Activated naive CD8-positive, alpha-beta T cell (primary cell): ENCODE measurements at regions not wholly inside any gene's neighbourhood (a gene's known extent, or its start where the extent isn't known, plus 50 kb on each side); places are given as distances from the start of the nearest gene placed in this dataset.

Source experiments
- H3K27ac Mint-ChIP-seq: one replicate; pipeline ENCODE4 v1.8.0; 2021; ENCODE audit warnings: mixed read lengths
- H3K27me3 Mint-ChIP-seq: one replicate; pipeline ENCODE4 v1.8.0; 2021; ENCODE audit warnings: mixed read lengths
- H3K36me3 Mint-ChIP-seq: one replicate; pipeline ENCODE4 v1.8.0; 2021; ENCODE audit warnings: mixed read lengths
- H3K4me1 Mint-ChIP-seq: one replicate; pipeline ENCODE4 v1.8.0; 2021; ENCODE audit warnings: low read depth, mixed read lengths
- H3K4me3 Mint-ChIP-seq: one replicate; pipeline ENCODE4 v1.8.0; 2021; ENCODE audit warnings: mild to moderate bottlenecking, mixed read lengths
- H3K9me3 Mint-ChIP-seq: one replicate; pipeline ENCODE4 v1.8.0; 2021; ENCODE audit warnings: low read depth, mixed read lengths

DNA sequence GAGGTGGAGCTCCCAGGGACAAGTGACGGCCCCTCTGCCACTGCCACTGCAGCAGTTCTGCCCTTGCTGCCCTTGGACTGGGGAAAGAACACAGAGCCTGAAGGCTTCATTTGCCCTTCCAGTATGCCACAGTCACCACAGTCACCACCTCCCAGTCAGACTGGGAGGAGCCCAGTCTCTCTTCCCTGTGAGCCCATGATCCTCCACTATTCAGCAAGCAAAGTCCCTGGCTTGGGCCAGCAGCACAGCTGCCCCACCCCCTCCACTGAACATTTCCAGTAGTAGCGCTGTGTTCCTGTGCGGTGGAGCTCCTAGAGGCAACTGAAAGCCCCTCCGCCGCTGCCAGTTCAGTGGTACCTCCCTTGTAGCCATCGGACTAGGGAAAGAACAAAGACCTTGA lies 329.4 kb downstream of the MAN2A1 start:
- H3K27me3 Mint-ChIP-seq: no peaks in the 10 kb centered on the region
- no peak overlapping the region for H3K27ac Mint-ChIP-seq
- no peaks in the 10 kb centered on the region for H3K36me3 Mint-ChIP-seq
- H3K4me1 Mint-ChIP-seq: no peaks in the 10 kb centered on the region
- H3K4me3 Mint-ChIP-seq: no peak overlapping the region
- no peaks in the 10 kb centered on the region for H3K9me3 Mint-ChIP-seq

GRCh38 chr5:110019780-110020179 lies 330.1 kb downstream of the MAN2A1 start:
- no peak overlapping the region for H3K4me3 Mint-ChIP-seq
- no peak overlapping the region for H3K27ac Mint-ChIP-seq
- H3K27me3 Mint-ChIP-seq: no peaks in the 10 kb centered on the region
- H3K4me1 Mint-ChIP-seq: no peaks in the 10 kb centered on the region
- H3K36me3 Mint-ChIP-seq: no peaks in the 10 kb centered on the region
- H3K9me3 Mint-ChIP-seq: no peaks in the 10 kb centered on the region

DNA sequence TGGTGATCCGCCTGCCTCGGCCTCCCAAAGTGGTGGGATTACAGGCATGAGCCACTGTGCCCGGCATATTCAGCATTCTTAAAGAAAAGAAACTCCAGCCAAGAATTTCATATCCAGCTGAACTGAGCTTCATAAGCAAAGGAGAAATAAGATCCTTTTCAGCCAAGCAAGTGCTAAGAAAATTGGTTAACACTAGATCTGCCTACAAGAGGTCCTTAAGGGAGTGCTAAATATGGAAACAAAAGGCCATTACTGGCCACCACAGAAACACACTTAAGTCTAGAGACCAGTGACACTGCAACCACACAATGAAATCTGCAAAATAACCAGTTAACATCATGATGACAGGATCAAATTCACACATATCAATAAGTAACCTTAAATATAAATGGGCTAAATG lies 331.5 kb downstream of the MAN2A1 start:
- no peaks in the 10 kb centered on the region for H3K4me1 Mint-ChIP-seq
- no peaks in the 10 kb centered on the region for H3K36me3 Mint-ChIP-seq
- H3K27me3 Mint-ChIP-seq: no peaks in the 10 kb centered on the region
- H3K27ac Mint-ChIP-seq: no peak overlapping the region
- no peak overlapping the region for H3K4me3 Mint-ChIP-seq
- no peaks in the 10 kb centered on the region for H3K9me3 Mint-ChIP-seq

DNA sequence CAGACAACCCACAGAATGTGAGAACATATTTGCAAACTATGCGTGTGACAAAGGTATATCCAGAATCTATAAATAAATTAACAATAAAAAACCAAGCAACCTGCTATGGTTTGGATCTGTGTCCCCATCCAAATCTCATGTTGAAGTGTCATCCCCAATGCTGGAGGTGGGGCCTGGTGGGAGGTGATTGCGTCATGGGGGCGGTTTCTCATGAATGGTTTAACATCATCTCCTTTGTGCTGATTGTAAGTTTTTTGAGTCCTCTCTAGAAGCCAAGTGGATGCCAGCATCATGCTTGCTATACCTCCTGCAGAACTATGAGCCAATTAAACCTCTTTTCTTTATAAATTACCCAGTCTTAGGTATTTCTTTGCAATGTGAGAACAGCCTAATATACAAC lies 335.4 kb downstream of the MAN2A1 start:
- no peak overlapping the region for H3K27ac Mint-ChIP-seq
- no peaks in the 10 kb centered on the region for H3K27me3 Mint-ChIP-seq
- H3K4me1 Mint-ChIP-seq: peaks cover 5% of the 10 kb centered on the region
- H3K4me3 Mint-ChIP-seq: no peak overlapping the region
- H3K36me3 Mint-ChIP-seq: no peaks in the 10 kb centered on the region
- no peaks in the 10 kb centered on the region for H3K9me3 Mint-ChIP-seq

DNA sequence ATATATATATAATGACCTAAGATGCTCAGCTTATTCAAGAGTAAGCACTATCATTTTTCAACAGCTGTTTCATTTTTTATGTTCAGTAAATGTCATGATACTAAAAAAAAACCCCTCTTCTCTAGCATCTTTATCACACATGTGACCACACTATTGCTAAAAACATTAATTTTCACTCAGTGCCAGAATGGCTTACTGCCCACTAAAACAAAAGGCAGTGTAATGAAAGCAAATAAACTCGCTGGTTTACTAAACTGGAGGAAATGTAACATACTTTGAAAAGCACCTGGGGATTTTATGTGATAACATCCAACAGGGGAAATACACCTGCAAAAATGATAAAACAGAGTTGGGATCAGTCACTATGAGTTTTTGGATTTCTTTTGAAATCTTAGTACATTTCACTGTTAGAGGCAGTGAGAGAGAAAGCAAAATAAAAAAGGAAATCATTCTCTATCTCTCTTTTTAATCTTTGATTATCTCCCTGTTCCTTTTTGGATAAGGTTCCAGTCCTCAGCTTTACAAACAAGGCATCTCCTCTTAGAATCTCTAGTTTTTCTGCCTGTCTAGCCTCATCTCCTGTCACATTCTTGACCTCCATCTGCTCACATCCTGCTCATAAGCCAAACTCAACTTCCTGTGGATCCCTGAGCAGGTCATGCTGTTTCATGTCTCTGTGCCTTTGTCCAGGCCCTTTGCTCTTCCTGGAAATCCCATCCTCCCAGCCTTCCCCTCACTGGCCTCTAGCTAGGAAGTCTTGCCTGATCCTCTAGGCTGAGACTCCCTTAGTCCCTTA lies 338.0 kb downstream of the MAN2A1 start:
- Mint-ChIP-seq H3K4me3 (no peak overlapping the region), H3K27ac (no peak overlapping the region), H3K4me1 (peaks cover 20% of the 10 kb centered on the region), H3K36me3 (no peaks in the 10 kb centered on the region), H3K9me3 (no peaks in the 10 kb centered on the region), H3K27me3 (no peaks in the 10 kb centered on the region)

GRCh38 chr5:110031402-110032140 lies 341.8 kb downstream of the MAN2A1 start:
- Mint-ChIP-seq H3K9me3 (no peaks in the 10 kb centered on the region), H3K27me3 (no peaks in the 10 kb centered on the region), H3K36me3 (no peaks in the 10 kb centered on the region), H3K27ac (no peak overlapping the region), H3K4me3 (no peak overlapping the region), H3K4me1 (peaks cover 20% of the 10 kb centered on the region)

DNA sequence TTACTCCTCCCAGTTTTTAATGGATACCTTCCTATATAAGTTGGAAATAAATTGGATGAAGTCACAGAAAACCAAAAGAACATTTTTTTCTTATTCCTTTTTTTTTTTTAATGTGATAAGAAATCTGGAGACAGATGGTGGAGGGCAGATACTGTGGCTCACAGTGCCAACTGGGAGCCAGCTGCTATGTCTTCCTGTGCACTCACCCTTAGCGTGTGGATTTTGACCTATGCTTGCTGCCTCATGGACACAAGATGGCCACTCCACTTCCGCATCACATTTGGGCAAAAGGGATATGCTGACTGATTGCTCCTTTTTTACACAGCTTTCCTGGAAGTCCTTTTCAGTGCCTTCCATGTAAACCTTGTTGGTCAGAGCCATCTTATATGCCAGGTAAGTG lies 342.6 kb downstream of the MAN2A1 start:
- Mint-ChIP-seq H3K9me3 (no peaks in the 10 kb centered on the region), H3K4me1 (peaks cover 20% of the 10 kb centered on the region), H3K36me3 (no peaks in the 10 kb centered on the region), H3K27me3 (no peaks in the 10 kb centered on the region), H3K27ac (no peak overlapping the region), H3K4me3 (no peak overlapping the region)

GRCh38 chr5:110034056-110034600 lies 344.4 kb downstream of the MAN2A1 start:
- Mint-ChIP-seq H3K9me3 (no peaks in the 10 kb centered on the region), H3K27ac (no peak overlapping the region), H3K4me1 (peaks cover 16% of the 10 kb centered on the region), H3K27me3 (no peaks in the 10 kb centered on the region), H3K4me3 (no peak overlapping the region), H3K36me3 (no peaks in the 10 kb centered on the region)

- H3K4me3 Mint-ChIP-seq: no peak overlapping the region
- H3K27ac Mint-ChIP-seq: no peak overlapping the region
- peaks cover 5% of the 10 kb centered on the region for H3K4me1 Mint-ChIP-seq
- H3K36me3 Mint-ChIP-seq: peaks cover 8% of the 10 kb centered on the region
- H3K27me3 Mint-ChIP-seq: no peaks in the 10 kb centered on the region
- peaks cover 12% of the 10 kb centered on the region for H3K9me3 Mint-ChIP-seq
These were observed 348.7 kb downstream of the MAN2A1 start for GRCh38 chr5:110038297-110038997.

GRCh38 chr5:110040178-110040577 lies 350.5 kb downstream of the MAN2A1 start:
- no peaks in the 10 kb centered on the region for H3K27me3 Mint-ChIP-seq
- H3K36me3 Mint-ChIP-seq: peaks cover 18% of the 10 kb centered on the region
- H3K4me1 Mint-ChIP-seq: peaks cover 6% of the 10 kb centered on the region
- H3K27ac Mint-ChIP-seq: no peak overlapping the region
- no peak overlapping the region for H3K4me3 Mint-ChIP-seq
- peaks cover 17% of the 10 kb centered on the region for H3K9me3 Mint-ChIP-seq

DNA sequence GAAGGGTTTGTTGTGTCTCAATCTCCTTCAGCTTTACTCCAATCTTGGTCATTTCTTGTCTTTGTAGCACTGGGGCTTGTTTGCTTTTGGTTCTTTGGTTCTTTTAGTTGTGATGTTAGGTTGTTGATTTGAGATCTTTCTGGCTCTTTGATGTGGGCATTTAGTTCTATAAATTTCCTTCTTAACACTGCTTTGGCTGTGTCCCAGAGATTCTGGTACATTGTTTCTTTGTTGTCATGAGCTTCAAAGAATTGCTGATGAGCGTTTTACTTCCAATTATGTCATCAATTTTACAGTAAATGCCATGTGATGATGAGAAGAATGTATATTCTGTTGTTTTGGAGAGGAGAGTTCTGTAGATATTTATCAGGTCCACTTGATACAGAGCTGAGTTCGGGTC lies 353.3 kb downstream of the MAN2A1 start:
- Mint-ChIP-seq H3K27ac (no peak overlapping the region), H3K4me1 (peaks cover 6% of the 10 kb centered on the region), H3K9me3 (peaks cover 17% of the 10 kb centered on the region), H3K36me3 (peaks cover 22% of the 10 kb centered on the region), H3K4me3 (no peak overlapping the region), H3K27me3 (no peaks in the 10 kb centered on the region)

DNA sequence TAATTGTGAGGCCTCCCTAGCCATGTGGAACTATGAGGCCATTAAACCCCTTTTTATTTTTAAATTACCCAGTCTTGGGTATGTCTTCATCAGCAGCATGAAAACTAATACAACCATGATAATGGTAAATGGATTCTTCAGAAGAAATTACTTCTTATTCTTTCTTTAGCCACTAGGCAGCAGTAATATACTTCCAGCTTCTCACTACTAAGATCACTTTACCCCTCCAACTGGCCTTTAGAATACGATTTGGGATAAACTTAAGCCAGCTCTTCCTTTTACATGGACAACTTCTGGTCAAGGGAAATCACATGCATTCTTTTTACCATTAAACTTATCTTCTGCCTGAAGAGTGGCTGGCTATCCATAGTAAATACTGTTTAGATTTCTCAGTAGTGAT lies 355.4 kb downstream of the MAN2A1 start:
- Mint-ChIP-seq H3K9me3 (peaks cover 17% of the 10 kb centered on the region), H3K27me3 (no peaks in the 10 kb centered on the region), H3K36me3 (peaks cover 22% of the 10 kb centered on the region), H3K4me3 (no peak overlapping the region), H3K27ac (no peak overlapping the region), H3K4me1 (peaks cover 13% of the 10 kb centered on the region)

DNA sequence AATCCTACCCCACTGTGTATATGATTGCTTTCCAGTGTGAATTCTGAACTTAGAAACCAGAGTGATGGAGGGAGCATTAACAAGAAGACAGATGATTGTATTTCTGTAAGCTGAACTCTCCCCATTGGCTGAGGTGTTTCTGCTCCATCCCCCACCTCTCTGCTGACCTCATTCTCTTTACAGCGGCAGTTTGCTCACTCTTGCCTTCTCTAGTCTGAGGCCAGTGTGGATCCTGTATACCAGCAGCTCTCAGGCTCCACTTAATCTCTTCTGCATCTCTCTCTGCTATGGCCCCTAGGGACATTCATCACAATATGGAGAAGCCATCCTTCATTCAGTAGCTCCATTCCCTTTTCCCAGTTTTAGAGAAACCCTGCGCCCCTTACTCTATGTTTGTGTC lies 358.8 kb downstream of the MAN2A1 start:
- H3K27me3 Mint-ChIP-seq: no peaks in the 10 kb centered on the region

DNA sequence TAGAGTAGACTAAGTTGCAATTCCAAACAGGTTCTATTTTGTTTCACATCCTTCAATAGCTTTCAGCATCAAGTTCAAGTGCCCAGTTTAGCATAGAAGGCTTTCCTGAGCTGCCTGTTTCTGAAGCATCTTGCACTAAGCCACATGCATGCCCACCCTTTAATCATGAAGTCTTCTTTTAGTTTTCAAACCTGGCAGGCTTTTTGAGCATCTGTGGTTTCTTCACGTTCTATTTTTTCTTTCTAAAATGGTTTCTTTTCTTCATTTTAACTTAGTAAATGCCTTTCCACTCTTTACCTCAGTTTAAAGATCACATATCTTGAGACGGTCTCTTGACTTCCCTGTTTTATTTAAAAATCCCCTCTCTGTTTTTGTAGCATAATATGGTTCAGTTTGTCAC lies 360.1 kb downstream of the MAN2A1 start:
- peaks cover 28% of the 10 kb centered on the region for H3K4me1 Mint-ChIP-seq
- H3K27ac Mint-ChIP-seq: no peak overlapping the region
- no peaks in the 10 kb centered on the region for H3K27me3 Mint-ChIP-seq
- no peak overlapping the region for H3K4me3 Mint-ChIP-seq
- H3K9me3 Mint-ChIP-seq: no peaks in the 10 kb centered on the region
- peaks cover 7% of the 10 kb centered on the region for H3K36me3 Mint-ChIP-seq

More for the DNA sequence above, 358.8 kb downstream of the MAN2A1 start:
- H3K36me3 Mint-ChIP-seq: peaks cover 14% of the 10 kb centered on the region
- H3K9me3 Mint-ChIP-seq: peaks cover 5% of the 10 kb centered on the region
- no peak overlapping the region for H3K27ac Mint-ChIP-seq
- H3K4me1 Mint-ChIP-seq: peaks cover 16% of the 10 kb centered on the region
- no peak overlapping the region for H3K4me3 Mint-ChIP-seq
